NCI-H2196 (cell line): ENCODE measurements at regions not wholly inside any gene's neighbourhood (a gene's known extent, or its start where the extent isn't known, plus 50 kb on each side); places are given as distances from the start of the nearest gene placed in this dataset.

ENCODE experiments used
- DNase-seq: peaks from one replicate; lab custom pipeline; 2025; ENCODE audit not compliant: unreplicated experiment; lab: John Stamatoyannopoulos, UW

DNA sequence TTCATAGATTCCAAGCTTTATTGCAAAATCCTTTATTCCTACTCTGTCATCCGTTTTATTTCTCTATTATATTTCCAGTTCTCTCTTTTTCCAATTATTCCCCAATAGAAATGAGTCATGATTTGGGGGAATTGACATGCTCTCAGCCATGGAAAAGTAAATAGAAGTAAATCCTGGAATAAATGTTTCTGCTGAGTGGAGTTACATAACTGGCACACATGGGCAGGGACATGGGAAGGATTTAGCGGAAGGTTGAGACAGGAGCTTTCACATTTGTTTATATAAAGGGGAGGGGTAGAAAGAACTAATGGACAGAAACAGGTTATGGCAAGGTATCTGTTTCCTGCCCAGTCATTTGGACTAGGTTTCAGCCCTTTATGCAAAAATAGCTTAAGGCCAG, 221.6 kb downstream of the PLOD2 start:
- no peak for DNase-seq

DNA sequence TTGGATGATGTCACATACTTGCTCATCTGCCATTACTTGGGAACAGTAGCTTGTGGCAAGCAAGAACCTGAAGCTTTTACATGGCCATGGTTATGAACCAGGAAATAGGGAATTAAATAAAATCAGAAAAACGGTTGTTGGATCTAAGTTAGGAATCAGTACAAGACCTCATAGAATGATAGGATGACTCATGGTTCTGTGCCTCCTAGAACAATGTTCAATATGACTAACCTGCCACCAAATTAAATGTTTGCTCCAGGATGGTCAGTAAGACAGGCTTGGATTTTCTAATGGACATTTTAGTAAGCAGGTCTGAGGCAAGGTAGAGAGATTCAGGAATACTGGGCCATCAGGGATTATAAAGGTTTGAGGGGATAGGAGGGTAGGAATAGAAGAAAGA, 218.9 kb downstream of the PLOD2 start:
- no peak for DNase-seq

DNA sequence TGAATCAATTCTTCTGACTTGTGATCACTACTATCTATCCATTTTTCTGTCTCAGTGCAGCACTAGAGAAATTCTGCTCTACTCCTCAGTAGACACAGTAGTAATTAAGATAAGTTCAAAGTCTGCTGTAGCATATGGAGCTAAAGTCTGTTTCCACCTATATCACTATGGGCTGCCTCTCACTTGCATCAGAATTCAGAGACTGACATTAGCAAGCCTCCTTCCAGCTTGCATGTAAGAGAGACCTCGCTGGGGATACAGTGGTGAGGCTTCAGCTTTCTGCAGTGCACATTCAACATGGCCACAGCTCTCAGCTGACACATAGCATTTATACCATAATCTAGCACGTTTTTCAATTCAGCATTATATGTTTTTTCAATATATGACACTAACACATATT, 217.0 kb downstream of the PLOD2 start:
- no peak for DNase-seq

DNA sequence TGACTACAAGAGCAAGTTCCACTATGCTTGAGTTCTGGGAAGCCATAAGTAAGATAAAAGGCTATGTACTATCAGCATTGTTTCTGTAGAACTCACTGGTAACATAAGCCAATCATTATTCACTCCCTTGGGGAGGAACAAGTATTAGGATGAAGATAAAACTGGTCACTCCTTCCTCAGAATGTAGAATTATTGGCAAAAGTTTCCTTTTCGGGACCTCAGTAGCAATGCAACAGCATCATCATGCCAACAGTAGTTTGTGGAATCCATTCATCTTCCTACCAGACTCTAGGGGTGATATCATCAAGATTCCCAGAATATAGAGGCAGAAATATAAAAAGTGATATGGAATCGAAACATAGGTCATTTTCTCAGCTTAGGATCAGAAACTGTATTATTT, 209.5 kb downstream of the PLOD2 start:
- no peak for DNase-seq

DNA sequence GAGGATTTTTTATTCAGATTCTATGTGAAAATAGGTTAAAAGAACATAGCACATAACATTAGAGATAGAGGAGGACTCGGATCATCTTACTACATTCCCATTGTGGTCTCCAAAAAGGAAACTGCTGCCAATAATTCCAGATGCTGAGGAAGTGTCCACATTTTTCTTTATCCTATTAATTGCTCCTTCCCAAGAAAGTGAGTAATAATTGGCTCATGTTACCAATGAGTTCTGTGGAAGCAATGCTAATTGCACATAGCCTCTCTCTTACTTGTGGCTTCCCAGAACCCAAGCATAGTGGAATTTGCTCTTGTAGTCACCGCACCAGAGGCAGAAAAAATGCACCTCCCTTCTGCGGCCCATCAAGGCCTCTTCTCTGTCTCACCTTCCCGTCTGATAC, 208.4 kb downstream of the PLOD2 start:
- no peak for DNase-seq

DNA sequence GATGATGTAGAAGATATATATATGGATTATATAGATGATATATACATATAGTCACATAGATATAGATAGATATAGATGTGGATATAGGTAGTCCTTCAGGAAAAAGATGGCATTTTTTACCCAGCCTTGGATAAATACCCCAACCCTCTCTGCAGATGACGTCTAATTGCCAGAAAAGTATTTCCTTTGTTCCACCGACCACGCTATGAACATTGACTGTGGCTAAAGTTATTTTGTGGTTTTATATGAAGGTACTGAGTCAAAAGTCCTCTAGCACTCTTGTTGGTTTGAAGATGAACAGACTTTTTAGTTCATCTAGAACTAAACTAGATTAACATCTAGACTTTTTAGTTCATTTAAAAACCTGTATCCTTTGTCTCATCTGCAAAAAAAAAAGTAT, 207.7 kb downstream of the PLOD2 start:
- no peak for DNase-seq

DNA sequence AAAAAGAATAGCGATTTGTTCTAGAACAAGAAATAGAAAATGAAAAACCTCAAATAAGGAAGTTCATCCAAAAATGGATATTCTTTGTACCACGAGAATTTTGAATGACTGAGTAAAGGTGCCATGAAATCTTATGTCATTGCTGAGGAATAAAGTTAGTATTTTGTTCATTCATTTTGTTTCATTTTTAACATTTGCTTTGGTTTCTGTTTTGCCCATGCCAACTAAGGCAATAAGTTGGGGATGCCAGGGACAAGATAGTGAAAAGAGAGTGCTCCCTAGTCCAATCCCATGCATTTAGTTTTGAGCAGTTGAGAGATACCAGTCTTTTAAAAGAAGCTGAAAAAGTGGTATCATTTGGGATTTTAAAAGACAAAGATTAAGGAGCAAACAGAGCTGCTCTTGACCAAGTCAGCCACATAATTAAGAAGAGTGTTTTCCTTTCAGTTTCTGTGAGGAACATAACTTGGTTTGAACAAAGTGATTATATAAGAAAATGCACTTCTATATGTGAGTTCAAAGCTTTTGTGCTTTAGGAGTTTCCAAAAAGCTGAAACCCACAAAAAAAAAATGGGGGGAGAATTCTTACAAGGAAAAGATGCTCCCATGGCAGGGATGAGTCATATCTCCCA, 201.4 kb downstream of the PLOD2 start:
- no peak for DNase-seq

DNA sequence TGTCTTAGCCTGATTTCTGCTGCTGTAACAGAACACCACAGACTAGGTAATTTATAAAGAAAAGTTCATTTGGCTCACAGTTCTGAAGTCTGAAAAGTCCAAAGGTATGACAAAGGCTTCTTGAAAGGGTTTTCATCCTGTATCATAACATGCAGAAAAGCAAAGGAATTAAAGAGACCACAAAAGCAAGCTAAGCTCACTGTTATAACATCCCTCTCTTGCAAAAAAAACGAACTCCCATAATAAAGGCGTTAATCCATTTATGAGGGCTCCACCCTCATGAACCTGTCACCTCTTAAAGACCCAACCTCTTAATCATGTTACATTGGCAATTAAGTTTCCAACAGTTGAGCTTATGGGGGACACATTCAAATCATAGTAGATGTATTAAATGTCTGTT, 197.9 kb downstream of the PLOD2 start:
- no peak for DNase-seq

DNA sequence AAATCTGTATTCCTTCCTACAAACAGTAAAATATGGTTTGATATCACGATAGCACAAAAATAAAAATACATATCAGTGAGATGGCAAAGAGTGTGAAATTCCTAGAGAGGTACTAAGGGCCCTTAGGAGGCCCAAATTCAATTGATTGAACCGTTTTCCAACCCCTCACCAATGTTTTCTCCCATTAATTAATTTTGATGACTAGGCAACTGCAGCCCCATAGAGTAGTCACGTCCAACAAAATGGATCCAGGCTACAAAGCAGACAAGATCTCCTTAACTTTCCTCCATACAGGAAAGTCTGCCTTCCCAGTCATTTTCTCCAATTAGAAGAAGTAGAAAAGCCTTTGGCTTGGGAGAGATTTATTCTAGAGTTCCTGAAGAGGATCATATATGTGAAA, 193.9 kb downstream of the PLOD2 start:
- DNase-seq, result no peak

DNA sequence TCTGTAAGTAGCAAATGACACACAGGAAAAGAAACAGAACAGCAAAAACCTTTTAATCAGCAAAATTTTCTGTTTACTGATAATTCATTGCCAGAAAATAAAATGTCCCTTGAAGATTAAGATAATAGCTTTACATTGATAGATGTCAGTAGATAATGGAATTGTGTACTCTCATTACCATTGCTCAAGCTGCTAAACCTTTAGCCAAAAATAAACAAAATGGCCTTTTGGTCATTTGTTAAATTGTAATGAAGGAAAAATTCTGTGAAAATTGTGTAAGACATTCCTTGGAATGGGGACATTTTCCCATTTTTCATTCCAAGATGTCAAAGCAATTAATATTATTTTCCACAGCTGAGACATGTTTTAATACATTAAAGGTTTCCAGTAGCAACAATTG, 189.8 kb downstream of the PLOD2 start:
- DNase-seq, result no peak

DNA sequence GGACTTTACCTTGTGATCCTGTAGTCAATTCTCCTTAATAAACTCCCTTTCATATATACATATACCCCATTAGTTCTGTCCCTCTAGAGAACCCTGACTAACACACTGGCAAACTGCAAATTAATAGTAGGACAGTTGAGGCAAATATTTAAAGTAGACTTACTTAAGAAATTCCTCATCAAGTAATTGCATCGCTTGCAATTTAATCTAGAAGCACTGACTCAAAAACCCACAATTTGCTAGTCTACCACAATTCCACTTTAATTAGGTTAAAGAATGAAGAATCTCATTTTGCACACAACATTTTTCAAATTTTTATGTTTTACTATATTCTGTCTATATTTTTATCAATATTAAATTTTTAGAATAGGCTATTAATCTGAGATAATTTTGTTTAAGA, 188.1 kb downstream of the PLOD2 start:
- no peak for DNase-seq

DNA sequence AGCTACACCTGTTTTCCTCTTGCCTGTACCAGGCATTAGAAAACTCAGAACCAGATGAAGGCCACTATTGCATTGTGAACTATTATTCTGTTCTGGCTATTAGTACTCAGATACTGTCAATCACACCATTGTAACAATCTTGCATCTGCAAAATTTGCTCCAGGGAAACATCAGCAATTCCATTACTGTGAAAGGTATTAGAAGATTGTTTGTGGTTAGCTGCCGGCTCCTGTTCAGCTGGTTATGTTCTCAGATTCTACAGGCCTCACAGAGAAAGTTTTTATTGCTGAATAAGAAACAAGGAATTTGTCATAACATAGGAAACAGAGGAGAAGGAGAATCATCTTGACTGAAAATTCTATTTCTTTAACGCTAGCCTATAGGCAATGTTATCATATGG, 179.9 kb downstream of the PLOD2 start:
- no peak for DNase-seq

DNA sequence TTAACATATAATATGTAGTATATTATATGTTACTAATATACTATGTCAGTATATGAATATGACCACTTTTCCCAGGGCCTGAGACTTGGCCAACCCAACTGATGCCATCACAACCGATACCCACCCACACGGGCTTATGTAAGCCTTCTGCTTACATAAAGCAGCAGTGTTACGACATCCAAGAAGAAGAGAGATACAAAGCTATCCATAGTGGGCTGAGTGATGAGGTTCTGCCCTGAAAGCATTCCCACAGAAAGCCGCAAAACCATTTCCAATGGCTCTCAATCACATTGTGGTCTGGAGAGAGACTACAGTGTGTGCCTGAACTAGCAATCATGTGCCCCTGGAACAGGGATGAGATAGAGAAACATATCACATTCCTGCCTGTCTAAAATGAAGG, 177.9 kb downstream of the PLOD2 start:
- no peak for DNase-seq
